Stomach (tissue), 8 donors: ENCODE measurements at regions not wholly inside any gene's neighbourhood (a gene's known extent, or its start where the extent isn't known, plus 50 kb on each side); places are given as distances from the start of the nearest gene placed in this dataset.

Experiments
- DNase-seq, 2 donors: peaks; one replicate each; pipeline versions ENCODE4 v3.0.0 to v3.0.0-alpha.2; 2013 to 2019
- H3K27ac ChIP-seq, 5 donors: fragments of 200-600 bp in 4 of 5; sonication (generic) in 4 of 5; one replicate each; pipeline ENCODE4 v1.5.1; 2013 to 2019; ENCODE audit warnings: mild to moderate bottlenecking in 1 of 5, moderate library complexity in 1 of 5
- H3K27me3 ChIP-seq, 3 donors: fragments of 200-600 bp; sonication (generic); one replicate each; pipeline ENCODE4 v1.5.1; 2017 to 2019; ENCODE audit warnings: mixed run types in 1 of 3
- H3K36me3 ChIP-seq, 4 donors: fragments of 200-600 bp; sonication (generic); 1 replicate in 3 of 4; 2 replicates in 1 of 4; pipeline ENCODE4 v1.5.1; 2016 to 2019
- H3K4me1 ChIP-seq, 4 donors: fragments of 200-600 bp; sonication (generic); one replicate each; pipeline ENCODE4 v1.5.1; 2016 to 2019
- H3K4me3 ChIP-seq, 4 donors: fragments of 200-600 bp; sonication (generic) in 3 of 4; one replicate each; pipeline ENCODE4 v1.5.1; 2016 to 2019; ENCODE audit warnings: mild to moderate bottlenecking in 1 of 4
- H3K9me3 ChIP-seq, 4 donors: fragments of 200-600 bp; sonication (generic); one replicate each; pipeline ENCODE4 v1.5.1; 2016 to 2019
- CTCF ChIP-seq, 7 experiments: fragments of 450-650 bp in 4 of 7; fragments of 200-600 bp in 3 of 7; sonication (generic) in 3 of 7; IDR thresholded peaks; one replicate each; pipeline ENCODE4 v1.5.1; 2016 to 2019; ENCODE audit warnings: antibody characterized with exemption in 7 of 7, control low read depth in 2 of 7, mild to moderate bottlenecking in 1 of 7
- EP300 ChIP-seq: sonication (generic); formaldehyde crosslinking; IDR thresholded peaks from one replicate; pipeline ENCODE4 v1.6.1; 2017; ENCODE audit warnings: antibody characterized with exemption
- POLR2A ChIP-seq, 4 donors: fragments of 450-650 bp; IDR thresholded peaks; one replicate each; pipeline ENCODE4 v1.6.1; 2016; ENCODE audit warnings: antibody characterized with exemption in 4 of 4, control low read depth in 2 of 4, mild to moderate bottlenecking in 1 of 4, moderate library complexity in 1 of 4
- POLR2AphosphoS5 ChIP-seq, 3 donors: sonication (generic); formaldehyde crosslinking; IDR thresholded peaks; one replicate each; pipeline ENCODE4 v1.6.1; 2016; ENCODE audit warnings: antibody characterized with exemption in 3 of 3
- WGBS, 5 donors: extraction: QIAGEN DNeasy Blood & Tissue Kit in 3 of 5; methylation state at CpG; one replicate each; pipeline versions ENCODE4 v1.1.5 to v1.1.7; 2013 to 2018; 5-methylcytosine and 5-hydroxymethylcytosine counted together
- intact Hi-C: fragments of 100-400 bp; cut with DNase I; formaldehyde crosslinking; loops from one replicate; pipeline ENCODE4 v1.15.1; 2023; ENCODE audit warnings: low total_unique reads
- donor health status: healthy with polysubstance abuse.
- donor health status: Bipolar disorder and iron deficiency.
- donor health status: healthy.

- intact Hi-C loops: no loop called here
- TF ChIP-seq EP300 (no peak), POLR2AphosphoS5 (IDR thresholded peaks at IDR 0.05) (no peak), POLR2A (IDR thresholded peaks at IDR 0.05) (no peak), CTCF (IDR thresholded peaks at IDR 0.05) (no peak)
- Histone ChIP-seq H3K27ac (no peak overlapping the region), H3K4me3 (no peak overlapping the region), H3K36me3 (no peaks in the 10 kb centered on the region), H3K9me3 (peaks cover 0 to 6% (median 0%) of the 10 kb centered on the region in 4 donors), H3K27me3 (no peaks in the 10 kb centered on the region), H3K4me1 (no peaks in the 10 kb centered on the region)
- 68 to 88% (median 79%) methylated on average over 2 of the region's 2 CpGs for WGBS, 5 donors
- no peak for DNase-seq
Observed at GRCh38 chr9:12415361-12415760, 277.8 kb upstream of the TYRP1 start.

- Histone ChIP-seq H3K36me3 (no peaks in the 10 kb centered on the region), H3K27ac (no peak overlapping the region), H3K4me1 (no peaks in the 10 kb centered on the region), H3K27me3 (no peaks in the 10 kb centered on the region), H3K9me3 (peaks cover 0 to 1% (median 0%) of the 10 kb centered on the region in 4 donors), H3K4me3 (no peak overlapping the region)
- DNase-seq: no peak
- intact Hi-C loops: no loop called here
- 85 to 92% (median 88%) methylated on average over 2 of the region's 2 CpGs for WGBS, 5 donors
- TF ChIP-seq POLR2AphosphoS5 (IDR thresholded peaks at IDR 0.05) (no peak), CTCF (IDR thresholded peaks at IDR 0.05) (no peak), EP300 (no peak), POLR2A (IDR thresholded peaks at IDR 0.05) (no peak)
Observed at GRCh38 chr9:12416716-12417115, 276.5 kb upstream of the TYRP1 start.

GRCh38 chr9:12424243-12424642 lies 268.9 kb upstream of the TYRP1 start:
- 48 to 57% (median 55%) methylated on average over 4 of the region's 4 CpGs for WGBS, 5 donors

GRCh38 chr9:12425878-12426864 lies 267.0 kb upstream of the TYRP1 start:
- Histone ChIP-seq H3K9me3 (no peaks in the 10 kb centered on the region), H3K27me3 (no peaks in the 10 kb centered on the region), H3K4me1 (no peaks in the 10 kb centered on the region), H3K27ac (no peak overlapping the region), H3K36me3 (no peaks in the 10 kb centered on the region), H3K4me3 (no peak overlapping the region)
- intact Hi-C loops: no loop called here
- DNase-seq: peak in 1 of 2 donors; percentile 33
- TF ChIP-seq EP300 (no peak), CTCF (IDR thresholded peaks at IDR 0.05) (no peak), POLR2AphosphoS5 (IDR thresholded peaks at IDR 0.05) (no peak), POLR2A (IDR thresholded peaks at IDR 0.05) (no peak)
- 34 to 51% (median 41%) methylated on average over 8 of the region's 8 CpGs for WGBS, 5 donors

More at GRCh38 chr9:12424243-12424642, 268.9 kb upstream of the TYRP1 start:
- no peak for DNase-seq
- Histone ChIP-seq H3K9me3 (no peaks in the 10 kb centered on the region), H3K27ac (no peak overlapping the region), H3K36me3 (no peaks in the 10 kb centered on the region), H3K4me3 (no peak overlapping the region), H3K4me1 (no peaks in the 10 kb centered on the region), H3K27me3 (no peaks in the 10 kb centered on the region)
- TF ChIP-seq POLR2AphosphoS5 (IDR thresholded peaks at IDR 0.05) (no peak), POLR2A (IDR thresholded peaks at IDR 0.05) (no peak), EP300 (no peak), CTCF (IDR thresholded peaks at IDR 0.05) (no peak)
- intact Hi-C loops: no loop called here
